GM13976 (cell line): ENCODE measurements at regions not wholly inside any gene's neighbourhood (a gene's known extent, or its start where the extent isn't known, plus 50 kb on each side); places are given as distances from the start of the nearest gene placed in this dataset.

ENCODE experiments used
- DNase-seq: peaks from one replicate; pipeline ENCODE4 v3.0.0; 2012; ENCODE audit warnings: low spot score
- CTCF ChIP-seq: IDR thresholded peaks from 2 replicates; pipeline ENCODE4 v1.5.1; 2012; ENCODE audit warnings: borderline replicate concordance, mild to moderate bottlenecking; ENCODE audit not compliant: insufficient read depth; ENCODE audit errors: extremely low read depth, missing control alignments, control extremely low read depth
- in situ Hi-C: fragments of 300-500 bp; cut with MboI; formaldehyde crosslinking; loops from one replicate; pipeline ENCODE4 v1.12.0; 2022; ENCODE audit warnings: low sequenced_read_pairs, mixed read lengths, inconsistent platforms; ENCODE audit not compliant: unreplicated experiment

GRCh38 chr3:144324076-144324475 is 352.5 kb downstream of the DIPK2A start:
- no peak for TF ChIP-seq CTCF
- in situ Hi-C loops, result no loop called here
- no peak for DNase-seq

GRCh38 chr3:144332868-144333267 is 361.2 kb downstream of the DIPK2A start:
- DNase-seq, result no peak
- in situ Hi-C loops, result no loop called here
- no peak for TF ChIP-seq CTCF

- TF ChIP-seq CTCF, result no peak
- no peak for DNase-seq
- in situ Hi-C loops, result no loop called here
These were observed 369.8 kb downstream of the DIPK2A start for GRCh38 chr3:144341471-144341870.

- in situ Hi-C loops, result no loop called here
- TF ChIP-seq CTCF, result no peak
- DNase-seq, result no peak
These were observed 371.7 kb downstream of the DIPK2A start for GRCh38 chr3:144343343-144343742.

- no peak for TF ChIP-seq CTCF
- DNase-seq, result no peak
- in situ Hi-C loops, result no loop called here
These were observed 372.2 kb downstream of the DIPK2A start for GRCh38 chr3:144343777-144344176.

- DNase-seq, result no peak
- in situ Hi-C loops, result no loop called here
- no peak for TF ChIP-seq CTCF
These were observed 373.4 kb downstream of the DIPK2A start for GRCh38 chr3:144344925-144345548.
